Endothelial cell of umbilical vein (primary cell): ENCODE measurements at regions not wholly inside any gene's neighbourhood (a gene's known extent, or its start where the extent isn't known, plus 50 kb on each side); places are given as distances from the start of the nearest gene placed in this dataset.

ENCODE experiments used
- BruUV-seq: library from RNA; stranded (reverse); fragments of 400-500 nt; replicated peaks from 2 replicates; lab custom pipeline; 2021; lab: Mats Ljungman, UMichigan
- CTCF ChIA-PET: fragments of 300-600, 350-600 bp; sonication (Branson Sonifier 250); formaldehyde crosslinking; loops from one replicate; lab custom pipeline; 2021; ENCODE audit warnings: antibody characterized with exemption, inconsistent platforms; lab: Charles Lee
- POLR2A ChIA-PET: fragments of 300-600, 350-600 bp; sonication (Branson Sonifier 250); formaldehyde crosslinking; loops from one replicate; lab custom pipeline; 2021; ENCODE audit warnings: antibody characterized with exemption, inconsistent platforms; lab: Charles Lee
- DNase-seq: peaks from one replicate; pipeline ENCODE4 v3.0.0-alpha.2; 2011; ENCODE audit warnings: low read depth, low spot score
- FAIRE-seq: peaks from 2 replicates; lab custom pipeline; 2011; peaks lifted over from hg19 to GRCh38; lab: Jason Lieb, UNC
- H2AFZ ChIP-seq: 2 replicates; pipeline ENCODE4 v1.6.0; 2012; ENCODE audit warnings: low read depth, low read length, control low read depth, inconsistent platforms
- H3K27ac ChIP-seq: 2 replicates; pipeline ENCODE4 v1.5.1; 2011; ENCODE audit warnings: low read depth, mild to moderate bottlenecking, control low read depth, low read length, moderate library complexity; ENCODE audit not compliant: insufficient read depth
- H3K27me3 ChIP-seq, 2 experiments: 2 replicates each; pipeline versions ENCODE4 v1.6.0 to v1.6.1; 2011; ENCODE audit warnings: low read length in 2 of 2, mixed read lengths in 1 of 2; ENCODE audit not compliant: control insufficient read depth in 2 of 2, insufficient read depth in 2 of 2
- H3K36me3 ChIP-seq, 2 experiments: 2 replicates in 1 of 2; 3 replicates in 1 of 2; pipeline ENCODE4 v1.5.1; 2011; ENCODE audit warnings: low read length in 2 of 2, mild to moderate bottlenecking in 1 of 2, moderate library complexity in 1 of 2; ENCODE audit not compliant: control insufficient read depth in 2 of 2, insufficient read depth in 2 of 2; ENCODE audit errors: extremely low read depth in 1 of 2
- H3K4me1 ChIP-seq: 3 replicates; pipeline ENCODE4 v1.5.1; 2011; ENCODE audit warnings: mild to moderate bottlenecking, low read length; ENCODE audit not compliant: control insufficient read depth, insufficient read depth; ENCODE audit errors: extremely low read depth
- H3K4me2 ChIP-seq: 2 replicates; pipeline ENCODE4 v1.6.1; 2011; ENCODE audit warnings: low read length, control low read depth, mixed read lengths; ENCODE audit not compliant: insufficient read depth
- H3K4me3 ChIP-seq, 3 experiments: fragments of 200-600 bp in 1 of 3; sonication (generic), shearing (Covaris generic) in 1 of 3; replicated peaks in 1 of 3; 2 replicates each; pipeline ENCODE4 v1.5.1; 2011 to 2016; ENCODE audit warnings: control low read depth in 3 of 3, low read length in 3 of 3, mild to moderate bottlenecking in 2 of 3, inconsistent platforms in 1 of 3, low read depth in 1 of 3, moderate library complexity in 1 of 3; ENCODE audit not compliant: insufficient read depth in 1 of 3
- H3K79me2 ChIP-seq: 2 replicates; pipeline ENCODE4 v1.6.0; 2012; ENCODE audit warnings: low read length, inconsistent platforms; ENCODE audit not compliant: control insufficient read depth, insufficient read depth
- H3K9ac ChIP-seq: replicated peaks from 2 replicates; pipeline ENCODE3; 2011; ENCODE audit warnings: low read length, control low read depth; ENCODE audit not compliant: insufficient read depth; ENCODE audit errors: extremely low read depth
- H3K9me1 ChIP-seq: replicated peaks from 3 replicates; pipeline ENCODE4 v1.6.0; 2011; ENCODE audit warnings: mild to moderate bottlenecking, low read length; ENCODE audit not compliant: control insufficient read depth, insufficient read depth; ENCODE audit errors: extremely low read depth
- H3K9me3 ChIP-seq: replicated peaks from 2 replicates; pipeline ENCODE4 v1.5.1; 2012; ENCODE audit warnings: low read length, inconsistent platforms; ENCODE audit not compliant: control insufficient read depth, insufficient read depth
- H4K20me1 ChIP-seq: replicated peaks from 2 replicates; pipeline ENCODE3; 2011; ENCODE audit warnings: mild to moderate bottlenecking, low read length; ENCODE audit not compliant: control insufficient read depth, insufficient read depth; ENCODE audit errors: extremely low read depth
- CTCF ChIP-seq, 2 donors: IDR thresholded peaks; 1 replicate in 1 of 2; 2 replicates in 1 of 2; pipeline ENCODE4 v1.5.1; 2011; ENCODE audit warnings: low read length in 2 of 2, mild to moderate bottlenecking in 2 of 2, moderate library complexity in 2 of 2, control low read depth in 1 of 2, inconsistent platforms in 1 of 2, low read depth in 1 of 2; ENCODE audit not compliant: insufficient read depth in 1 of 2; ENCODE audit errors: extremely low read depth in 1 of 2
- EZH2 ChIP-seq: IDR thresholded peaks from 2 replicates; pipeline ENCODE4 v1.6.1; 2012; ENCODE audit warnings: borderline replicate concordance, low read depth, mild to moderate bottlenecking, moderate library complexity, low read length, inconsistent platforms; ENCODE audit not compliant: severe bottlenecking
- FOS ChIP-seq: IDR thresholded peaks from 2 replicates; pipeline ENCODE4 v1.6.1; 2011; ENCODE audit warnings: mild to moderate bottlenecking, low read length, moderate library complexity, borderline replicate concordance; ENCODE audit not compliant: insufficient read depth
- GATA2 ChIP-seq: IDR thresholded peaks from 2 replicates; pipeline ENCODE4 v1.7.0; 2011; ENCODE audit warnings: low read depth, mild to moderate bottlenecking, moderate library complexity, mixed read lengths, low read length; ENCODE audit not compliant: insufficient read length, insufficient read depth
- JUN ChIP-seq: IDR thresholded peaks from 2 replicates; pipeline ENCODE4 v1.6.1; 2011; ENCODE audit warnings: borderline replicate concordance, low read depth; ENCODE audit not compliant: insufficient read length, insufficient read depth
- MAX ChIP-seq: IDR thresholded peaks from 2 replicates; pipeline ENCODE4 v1.6.1; 2011; ENCODE audit not compliant: insufficient read depth, insufficient read length
- MYC ChIP-seq: IDR thresholded peaks from one replicate; pipeline ENCODE4 v1.6.1; 2011; ENCODE audit warnings: mild to moderate bottlenecking, low read depth, low read length
- POLR2A ChIP-seq: IDR thresholded peaks from 2 replicates; pipeline ENCODE4 v1.6.1; 2012; ENCODE audit warnings: low read depth, mild to moderate bottlenecking, control low read depth, low read length
- POLR2AphosphoS5 ChIP-seq: IDR thresholded peaks from 2 replicates; pipeline ENCODE4 v1.6.1; 2012; ENCODE audit warnings: low read depth, mild to moderate bottlenecking, control low read depth, low read length, moderate library complexity; ENCODE audit not compliant: insufficient read depth
- dilution Hi-C: fragments of 300-500 bp; cut with MboI; formaldehyde crosslinking; loops from one replicate; pipeline ENCODE4 v1.15.0; 2019; ENCODE audit warnings: low sequenced_read_pairs; ENCODE audit not compliant: extremely low pct_ligation_motif_present
- intact Hi-C: fragments of 100-400 bp; cut with micrococcal nuclease; formaldehyde crosslinking; loops from one replicate; pipeline ENCODE4 v1.10.0; 2022

GRCh38 chr1:82848043-82848442 lies 1047.3 kb downstream of the ADGRL2 start:
- Histone ChIP-seq H3K9ac (no peak overlapping the region), H4K20me1 (no peaks in the 10 kb centered on the region), H3K79me2 (no peaks in the 10 kb centered on the region), H3K4me2 (no peak overlapping the region), H3K9me1 (no peaks in the 10 kb centered on the region), H3K9me3 (no peaks in the 10 kb centered on the region), H3K27ac (no peak overlapping the region), H2AFZ (no peak overlapping the region), H3K4me1 (no peaks in the 10 kb centered on the region), H3K36me3 (no peaks in the 10 kb centered on the region), H3K27me3 (no peaks in the 10 kb centered on the region), H3K4me3 (no peak overlapping the region)
- POLR2A ChIA-PET = no interaction called here
- CTCF ChIA-PET = no interaction called here
- TF ChIP-seq MAX (no peak), FOS (no peak), MYC (no peak), EZH2 (no peak), JUN (no peak), POLR2A (no peak), CTCF (IDR thresholded peaks at IDR 0.05; ENCODE audit: extremely low read depth in 1 of 2, insufficient read depth in 1 of 2, low read depth in 1 of 2, low read length in 2 of 2) (no peak), GATA2 (no peak), POLR2AphosphoS5 (no peak)
- dilution Hi-C loops (no loop called here), intact Hi-C loops (no loop called here)
- no TSS peak for BruUV-seq
- FAIRE-seq (no peak), DNase-seq (no peak)
